GM23338 (cell line): ENCODE measurements at regions not wholly inside any gene's neighbourhood (a gene's known extent, or its start where the extent isn't known, plus 50 kb on each side); places are given as distances from the start of the nearest gene placed in this dataset.

Source experiments
- ATAC-seq: fragments of 200-7000 bp; cut with Tn5 transposase; 3 replicates; pipeline ENCODE4 v1.9.1; 2020
- DNase-seq: peaks from one replicate; pipeline ENCODE4 v3.0.0-alpha.2; 2015; ENCODE audit warnings: low spot score
- H2AFZ ChIP-seq: fragments of 200-600 bp; sonication (generic); 2 replicates; pipeline ENCODE4 v1.8.0; 2016; ENCODE audit warnings: antibody characterized with exemption, mild to moderate bottlenecking, moderate library complexity
- H3F3A ChIP-seq: fragments of 200-600 bp; sonication (generic); replicated peaks from 2 replicates; pipeline ENCODE4 v1.8.0; 2017; ENCODE audit warnings: antibody characterized with exemption, mixed run types, low read depth
- H3K27ac ChIP-seq: fragments of 200-600 bp; sonication (generic); 2 replicates; pipeline ENCODE4 v1.6.1; 2016; ENCODE audit warnings: low read depth
- H3K27me3 ChIP-seq: fragments of 200-600 bp; sonication (generic); 2 replicates; pipeline ENCODE4 v1.8.0; 2016; ENCODE audit warnings: mild to moderate bottlenecking, mixed run types, moderate library complexity; ENCODE audit not compliant: insufficient read depth
- H3K36me3 ChIP-seq: fragments of 200-600 bp; sonication (generic); 2 replicates; pipeline ENCODE4 v1.8.0; 2016; ENCODE audit warnings: mild to moderate bottlenecking; ENCODE audit not compliant: insufficient read depth
- H3K4me1 ChIP-seq: fragments of 200-600 bp; sonication (generic); 2 replicates; pipeline ENCODE4 v1.8.0; 2016; ENCODE audit warnings: mild to moderate bottlenecking, moderate library complexity; ENCODE audit not compliant: insufficient read depth
- H3K4me2 ChIP-seq: fragments of 200-600 bp; sonication (generic); 2 replicates; pipeline ENCODE4 v1.7.1; 2017; ENCODE audit warnings: mixed run types
- H3K4me3 ChIP-seq: fragments of 200-600 bp; sonication (generic); 2 replicates; pipeline ENCODE4 v1.6.1; 2016; ENCODE audit warnings: mixed run types
- H3K79me2 ChIP-seq: fragments of 200-600 bp; sonication (generic); replicated peaks from 2 replicates; pipeline ENCODE4 v1.8.0; 2017; ENCODE audit warnings: mild to moderate bottlenecking; ENCODE audit not compliant: insufficient read depth
- H3K9me2 ChIP-seq: fragments of 200-600 bp; sonication (generic); 2 replicates; pipeline ENCODE4 v1.8.0; 2017; ENCODE audit not compliant: insufficient read depth
- H4K20me1 ChIP-seq: fragments of 200-600 bp; sonication (generic); replicated peaks from 2 replicates; pipeline ENCODE4 v1.8.0; 2017; ENCODE audit warnings: mild to moderate bottlenecking; ENCODE audit not compliant: insufficient read depth
- H3K27ac Mint-ChIP-seq: 2 replicates; pipeline ENCODE4 v1.8.0; 2020; ENCODE audit warnings: inconsistent platforms, mild to moderate bottlenecking, moderate library complexity, mixed read lengths
- H3K27me3 Mint-ChIP-seq: 3 replicates; pipeline ENCODE4 v1.8.0; 2022; ENCODE audit warnings: low read depth, mild to moderate bottlenecking, moderate library complexity, mixed read lengths, inconsistent platforms; ENCODE audit not compliant: insufficient read depth, poor library complexity
- H3K36me3 Mint-ChIP-seq: 3 replicates; pipeline ENCODE4 v1.8.0; 2021; ENCODE audit warnings: low read depth, mild to moderate bottlenecking, inconsistent platforms, moderate library complexity, mixed read lengths
- H3K4me1 Mint-ChIP-seq: 3 replicates; pipeline ENCODE4 v1.8.0; 2020; ENCODE audit warnings: mild to moderate bottlenecking, inconsistent platforms, mixed read lengths
- H3K4me3 Mint-ChIP-seq: 3 replicates; pipeline ENCODE4 v1.8.0; 2021; ENCODE audit warnings: moderate library complexity, mild to moderate bottlenecking, inconsistent platforms, mixed read lengths
- H3K9me3 Mint-ChIP-seq: 3 replicates; pipeline ENCODE4 v1.8.0; 2020; ENCODE audit warnings: moderate library complexity, mild to moderate bottlenecking, inconsistent platforms, mixed read lengths
- CREB1 ChIP-seq: fragments of 250-450 bp; sonication (Bioruptor Pico); IDR thresholded peaks from 2 replicates; pipeline ENCODE4 v1.5.0; 2020; ENCODE audit warnings: low read depth, mild to moderate bottlenecking, moderate library complexity
- CTCF ChIP-seq, 2 experiments: fragments of 200-600 bp in 1 of 2; sonication (generic) in 1 of 2; conservative IDR thresholded peaks; 2 replicates each; pipeline versions ENCODE4 v1.5.1 to v1.6.1; 2016 to 2017; ENCODE audit warnings: antibody characterized with exemption in 2 of 2, low read depth in 2 of 2, mild to moderate bottlenecking in 2 of 2, moderate library complexity in 1 of 2
- EZH2 ChIP-seq: fragments of 200-600 bp; sonication (generic); IDR thresholded peaks from one replicate; pipeline ENCODE4 v1.8.0; 2017; ENCODE audit warnings: antibody characterized with exemption, mild to moderate bottlenecking, low read depth; ENCODE audit not compliant: unreplicated experiment
- JUNB ChIP-seq: IDR thresholded peaks from one replicate; pipeline ENCODE4 v1.6.1; 2016; ENCODE audit warnings: antibody characterized with exemption; ENCODE audit not compliant: unreplicated experiment
- NANOG ChIP-seq: IDR thresholded peaks from 2 replicates; pipeline ENCODE4 v1.6.1; 2016; ENCODE audit warnings: antibody characterized with exemption, borderline replicate concordance
- ZNF114 ChIP-seq: fragments of 250-450 bp; sonication (Bioruptor Pico); IDR thresholded peaks from 2 replicates; pipeline ENCODE4 v1.5.0; 2020; ENCODE audit warnings: mild to moderate bottlenecking, moderate library complexity
- ZNF331 ChIP-seq: fragments of 250-450 bp; sonication (Bioruptor Pico); IDR thresholded peaks from 2 replicates; pipeline ENCODE4 v1.5.0; 2020; ENCODE audit warnings: low read depth, mild to moderate bottlenecking, moderate library complexity
- ZNF462 ChIP-seq: fragments of 250-450 bp; sonication (Bioruptor Pico); IDR thresholded peaks from 2 replicates; pipeline ENCODE4 v1.5.0; 2020; ENCODE audit warnings: mild to moderate bottlenecking, moderate library complexity

GRCh38 chrX:96403446-96403845, 281.2 kb upstream of the DIAPH2 start:
- no peak overlapping the region for H3K27ac ChIP-seq
- Mint-ChIP-seq H3K9me3 (no peaks in the 10 kb centered on the region; the same call in 2 of the 3 replicates), H3K4me1 (peaks cover 19% of the 10 kb centered on the region), H3K27me3 (no peaks in the 10 kb centered on the region), H3K36me3 (peaks cover 4% of the 10 kb centered on the region; the same call in 1 of the 3 replicates), H3K4me3 (no peak overlapping the region), H3K27ac (no peak overlapping the region)
- no peak for TF ChIP-seq NANOG
- TF ChIP-seq EZH2 = no peak
- TF ChIP-seq ZNF331 = no peak
- no peak for TF ChIP-seq JUNB
- TF ChIP-seq CREB1 (CRISPR knock-in tag) = no peak
- DNase-seq = no peak
- H3K79me2 ChIP-seq = no peaks in the 10 kb centered on the region
- H4K20me1 ChIP-seq = no peaks in the 10 kb centered on the region
- no peaks in the 10 kb centered on the region for H3K36me3 ChIP-seq
- peaks cover 14% of the 10 kb centered on the region for H3K4me1 ChIP-seq
- H3K27me3 ChIP-seq = no peaks in the 10 kb centered on the region
- no peak overlapping the region for H3K4me2 ChIP-seq
- no peak overlapping the region for H2AFZ ChIP-seq
- no peak overlapping the region for H3K4me3 ChIP-seq
- no peak for ATAC-seq
- no peaks in the 10 kb centered on the region for H3K9me2 ChIP-seq
- no peaks in the 10 kb centered on the region for H3F3A ChIP-seq

GRCh38 chrX:96405842-96406241, 278.8 kb upstream of the DIAPH2 start:
- Histone ChIP-seq H3K4me3 (no peak overlapping the region), H3K4me2 (no peak overlapping the region), H3F3A (no peaks in the 10 kb centered on the region), H3K4me1 (peaks cover 14% of the 10 kb centered on the region), H3K36me3 (no peaks in the 10 kb centered on the region), H3K79me2 (no peaks in the 10 kb centered on the region), H4K20me1 (no peaks in the 10 kb centered on the region), H2AFZ (no peak overlapping the region; the same call in 1 of the 2 replicates), H3K27ac (no peak overlapping the region), H3K9me2 (no peaks in the 10 kb centered on the region), H3K27me3 (no peaks in the 10 kb centered on the region)
- H3K4me3 Mint-ChIP-seq = no peak overlapping the region; the same call in 2 of the 3 replicates
- DNase-seq (peak; percentile 51), ATAC-seq (peak; percentile 86)
- H3K27ac Mint-ChIP-seq = no peak overlapping the region; the same call in 1 of the 2 replicates
- TF ChIP-seq ZNF114 (CRISPR knock-in tag) (no peak), ZNF331 (no peak), CTCF (conservative IDR thresholded peaks at IDR 0.05; ENCODE audit: low read depth in 2 of 2) (no peak), ZNF462 (CRISPR knock-in tag) (peak; percentile 40; the same call in 1 of the 2 replicates)
- no peaks in the 10 kb centered on the region; the same call in 2 of the 3 replicates for H3K9me3 Mint-ChIP-seq
- no peaks in the 10 kb centered on the region for H3K27me3 Mint-ChIP-seq
- peaks cover 4% of the 10 kb centered on the region; the same call in 1 of the 3 replicates for H3K36me3 Mint-ChIP-seq
- peaks cover 19% of the 10 kb centered on the region for H3K4me1 Mint-ChIP-seq
